Endothelial cell of umbilical vein (primary cell): ENCODE measurements at regions not wholly inside any gene's neighbourhood (a gene's known extent, or its start where the extent isn't known, plus 50 kb on each side); places are given as distances from the start of the nearest gene placed in this dataset.

ENCODE experiments used
- EZH2 ChIP-seq: IDR thresholded peaks from 2 replicates; pipeline ENCODE4 v1.6.1; 2012; ENCODE audit warnings: borderline replicate concordance, low read depth, mild to moderate bottlenecking, moderate library complexity, low read length, inconsistent platforms; ENCODE audit not compliant: severe bottlenecking
- GATA2 ChIP-seq: IDR thresholded peaks from 2 replicates; pipeline ENCODE4 v1.7.0; 2011; ENCODE audit warnings: low read depth, mild to moderate bottlenecking, moderate library complexity, mixed read lengths, low read length; ENCODE audit not compliant: insufficient read length, insufficient read depth
- POLR2A ChIP-seq: IDR thresholded peaks from 2 replicates; pipeline ENCODE4 v1.6.1; 2012; ENCODE audit warnings: low read depth, mild to moderate bottlenecking, control low read depth, low read length
- TF ChIP-seq, protein P1 (sequence below), 2 donors: IDR thresholded peaks; 1 replicate in 1 of 2; 2 replicates in 1 of 2; pipeline ENCODE4 v1.5.1; 2011; ENCODE audit warnings: low read length in 2 of 2, mild to moderate bottlenecking in 2 of 2, moderate library complexity in 2 of 2, control low read depth in 1 of 2, inconsistent platforms in 1 of 2, low read depth in 1 of 2; ENCODE audit not compliant: insufficient read depth in 1 of 2; ENCODE audit errors: extremely low read depth in 1 of 2

DNA sequence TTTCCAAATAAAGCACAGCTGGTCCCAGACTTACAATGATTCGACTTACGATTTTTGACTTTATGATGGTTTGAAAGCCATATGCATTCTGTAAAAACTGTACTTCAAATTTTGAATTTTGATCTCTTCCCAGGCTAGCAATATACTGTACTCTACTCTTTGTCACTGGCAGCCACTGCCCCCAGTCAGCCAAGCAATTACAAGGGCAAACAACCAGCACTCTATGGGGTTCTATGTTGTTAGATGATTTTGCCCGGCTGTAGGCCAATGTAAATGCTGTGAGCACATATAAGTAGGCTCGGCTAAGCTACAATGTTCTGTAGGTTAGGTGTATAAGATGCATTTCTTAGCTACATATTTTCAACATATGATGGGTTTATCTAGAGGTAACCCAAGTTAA is 217.3 kb downstream of the RAB38 start:
- TF ChIP-seq EZH2 (no peak), POLR2A (no peak), GATA2 (no peak)
- TF ChIP-seq, protein P1, sequence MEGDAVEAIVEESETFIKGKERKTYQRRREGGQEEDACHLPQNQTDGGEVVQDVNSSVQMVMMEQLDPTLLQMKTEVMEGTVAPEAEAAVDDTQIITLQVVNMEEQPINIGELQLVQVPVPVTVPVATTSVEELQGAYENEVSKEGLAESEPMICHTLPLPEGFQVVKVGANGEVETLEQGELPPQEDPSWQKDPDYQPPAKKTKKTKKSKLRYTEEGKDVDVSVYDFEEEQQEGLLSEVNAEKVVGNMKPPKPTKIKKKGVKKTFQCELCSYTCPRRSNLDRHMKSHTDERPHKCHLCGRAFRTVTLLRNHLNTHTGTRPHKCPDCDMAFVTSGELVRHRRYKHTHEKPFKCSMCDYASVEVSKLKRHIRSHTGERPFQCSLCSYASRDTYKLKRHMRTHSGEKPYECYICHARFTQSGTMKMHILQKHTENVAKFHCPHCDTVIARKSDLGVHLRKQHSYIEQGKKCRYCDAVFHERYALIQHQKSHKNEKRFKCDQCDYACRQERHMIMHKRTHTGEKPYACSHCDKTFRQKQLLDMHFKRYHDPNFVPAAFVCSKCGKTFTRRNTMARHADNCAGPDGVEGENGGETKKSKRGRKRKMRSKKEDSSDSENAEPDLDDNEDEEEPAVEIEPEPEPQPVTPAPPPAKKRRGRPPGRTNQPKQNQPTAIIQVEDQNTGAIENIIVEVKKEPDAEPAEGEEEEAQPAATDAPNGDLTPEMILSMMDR (IDR thresholded peaks at IDR 0.05; ENCODE audit: extremely low read depth in 1 of 2, insufficient read depth in 1 of 2, low read depth in 1 of 2, low read length in 2 of 2) = no peak
